ENCODE measurements at regions not wholly inside any gene's neighbourhood (a gene's known extent, or its start where the extent isn't known, plus 50 kb on each side); places are given as distances from the start of the nearest gene placed in this dataset.

GRCh38 chr3:87398168-87398801 is 121.9 kb upstream of the POU1F1 start:
- peak overlapping the region; percentile 7 for H2AFZ ChIP-seq (ENCODE audit: low read depth, low read length)
- CTCF ChIA-PET = no interaction called here
- peak; percentile 19 for DNase-seq (ENCODE audit: low read depth, low spot score)

More at GRCh38 chr3:87398168-87398801, 121.9 kb upstream of the POU1F1 start:
- Histone ChIP-seq H3K79me2 (ENCODE audit: control insufficient read depth, insufficient read depth, low read length) (no peaks in the 10 kb centered on the region), H3K36me3 (ENCODE audit: control insufficient read depth in 2 of 2, extremely low read depth in 1 of 2, insufficient read depth in 2 of 2, low read length in 2 of 2) (no peaks in the 10 kb centered on the region), H3K4me1 (ENCODE audit: control insufficient read depth, extremely low read depth, insufficient read depth, low read length) (peaks cover 23% of the 10 kb centered on the region), H3K9me1 (replicated peaks; ENCODE audit: control insufficient read depth, extremely low read depth, insufficient read depth, low read length) (no peaks in the 10 kb centered on the region), H3K4me2 (ENCODE audit: insufficient read depth, low read length) (no peak overlapping the region), H3K9me3 (replicated peaks; ENCODE audit: control insufficient read depth, insufficient read depth, low read length) (no peaks in the 10 kb centered on the region), H4K20me1 (replicated peaks; ENCODE audit: control insufficient read depth, extremely low read depth, insufficient read depth, low read length) (no peaks in the 10 kb centered on the region), H3K27ac (ENCODE audit: insufficient read depth, low read depth, low read length) (no peak overlapping the region), H3K27me3 (ENCODE audit: control insufficient read depth in 2 of 2, insufficient read depth in 2 of 2, low read length in 2 of 2) (no peaks in the 10 kb centered on the region), H3K4me3 (replicated peaks in 1 of 3; ENCODE audit: insufficient read depth in 1 of 3, low read depth in 1 of 3, low read length in 3 of 3) (no peak overlapping the region), H3K9ac (replicated peaks; ENCODE audit: extremely low read depth, insufficient read depth, low read length) (no peak overlapping the region)
- dilution Hi-C loops (cut with MboI; ENCODE audit: extremely low pct_ligation_motif_present, low sequenced_read_pairs) (no loop called here), intact Hi-C loops (cut with micrococcal nuclease) (no loop called here)
- TF ChIP-seq POLR2A (IDR thresholded peaks at IDR 0.05; ENCODE audit: low read depth, low read length) (no peak), EZH2 (IDR thresholded peaks at IDR 0.05; ENCODE audit: borderline replicate concordance, low read depth, low read length, severe bottlenecking) (no peak), GATA2 (IDR thresholded peaks at IDR 0.05; ENCODE audit: insufficient read depth, insufficient read length, low read depth, low read length) (no peak), MYC (IDR thresholded peaks at IDR 0.05; ENCODE audit: low read depth, low read length) (no peak), POLR2AphosphoS5 (IDR thresholded peaks at IDR 0.05; ENCODE audit: insufficient read depth, low read depth, low read length) (no peak), JUN (IDR thresholded peaks at IDR 0.05; ENCODE audit: borderline replicate concordance, insufficient read depth, insufficient read length, low read depth) (no peak), CTCF (IDR thresholded peaks at IDR 0.05; ENCODE audit: extremely low read depth in 1 of 2, insufficient read depth in 1 of 2, low read depth in 1 of 2, low read length in 2 of 2) (no peak), MAX (IDR thresholded peaks at IDR 0.05; ENCODE audit: insufficient read depth, insufficient read length) (no peak), FOS (IDR thresholded peaks at IDR 0.05; ENCODE audit: borderline replicate concordance, insufficient read depth, low read length) (no peak)
- FAIRE-seq = peak; percentile 4
- BruUV-seq (replicated peaks) = no TSS peak
- POLR2A ChIA-PET = no interaction called here
